ENCODE measurements at regions not wholly inside any gene's neighbourhood (a gene's known extent, or its start where the extent isn't known, plus 50 kb on each side); places are given as distances from the start of the nearest gene placed in this dataset.

- Histone ChIP-seq H3K36me3 (ENCODE audit: control insufficient read depth, insufficient read depth, low read length) (no peaks in the 10 kb centered on the region), H3K4me3 (ENCODE audit: low read depth, low read length) (no peak overlapping the region), H3K4me1 (no peaks in the 10 kb centered on the region), H3K27me3 (replicated peaks; ENCODE audit: control insufficient read depth, insufficient read depth, low read length) (no peaks in the 10 kb centered on the region), H3K9me3 (no peaks in the 10 kb centered on the region)
- Mint-ChIP-seq H3K4me3 (ENCODE audit: unreplicated experiment) (no peak overlapping the region), H3K27me3 (ENCODE audit: insufficient read depth, unreplicated experiment) (peaks cover 5% of the 10 kb centered on the region), H3K27ac (ENCODE audit: unreplicated experiment) (no peak overlapping the region), H3K36me3 (ENCODE audit: insufficient read depth, unreplicated experiment) (no peaks in the 10 kb centered on the region), H3K9me3 (ENCODE audit: unreplicated experiment) (peaks cover under 1% of the 10 kb centered on the region), H3K4me1 (ENCODE audit: low read depth, unreplicated experiment) (no peaks in the 10 kb centered on the region)
- ChIA-PET CTCF (no interaction called here), POLR2A (no interaction called here)
- intact Hi-C loops (cut with micrococcal nuclease; ENCODE audit: unreplicated experiment), result no loop called here
- no peak for DNase-seq
- BruUV-seq (replicated peaks), result no TSS peak
- TF ChIP-seq, protein P1, sequence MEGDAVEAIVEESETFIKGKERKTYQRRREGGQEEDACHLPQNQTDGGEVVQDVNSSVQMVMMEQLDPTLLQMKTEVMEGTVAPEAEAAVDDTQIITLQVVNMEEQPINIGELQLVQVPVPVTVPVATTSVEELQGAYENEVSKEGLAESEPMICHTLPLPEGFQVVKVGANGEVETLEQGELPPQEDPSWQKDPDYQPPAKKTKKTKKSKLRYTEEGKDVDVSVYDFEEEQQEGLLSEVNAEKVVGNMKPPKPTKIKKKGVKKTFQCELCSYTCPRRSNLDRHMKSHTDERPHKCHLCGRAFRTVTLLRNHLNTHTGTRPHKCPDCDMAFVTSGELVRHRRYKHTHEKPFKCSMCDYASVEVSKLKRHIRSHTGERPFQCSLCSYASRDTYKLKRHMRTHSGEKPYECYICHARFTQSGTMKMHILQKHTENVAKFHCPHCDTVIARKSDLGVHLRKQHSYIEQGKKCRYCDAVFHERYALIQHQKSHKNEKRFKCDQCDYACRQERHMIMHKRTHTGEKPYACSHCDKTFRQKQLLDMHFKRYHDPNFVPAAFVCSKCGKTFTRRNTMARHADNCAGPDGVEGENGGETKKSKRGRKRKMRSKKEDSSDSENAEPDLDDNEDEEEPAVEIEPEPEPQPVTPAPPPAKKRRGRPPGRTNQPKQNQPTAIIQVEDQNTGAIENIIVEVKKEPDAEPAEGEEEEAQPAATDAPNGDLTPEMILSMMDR (IDR thresholded peaks at IDR 0.05; ENCODE audit: insufficient read depth in 1 of 2, low read depth in 1 of 2, low read length in 1 of 2, severe bottlenecking in 1 of 2, unreplicated experiment in 1 of 2), result no peak
These were observed 259.1 kb upstream of the MYT1L start for GRCh38 chr2:2590141-2590540.

- Histone ChIP-seq H3K36me3 (ENCODE audit: control insufficient read depth, insufficient read depth, low read length) (no peaks in the 10 kb centered on the region), H3K4me3 (ENCODE audit: low read depth, low read length) (no peak overlapping the region), H3K9me3 (no peaks in the 10 kb centered on the region), H3K27me3 (replicated peaks; ENCODE audit: control insufficient read depth, insufficient read depth, low read length) (no peaks in the 10 kb centered on the region), H3K4me1 (no peaks in the 10 kb centered on the region)
- POLR2A ChIA-PET, result no interaction called here
- BruUV-seq (replicated peaks), result no TSS peak
- TF ChIP-seq, protein P1 (IDR thresholded peaks at IDR 0.05; ENCODE audit: insufficient read depth in 1 of 2, low read depth in 1 of 2, low read length in 1 of 2, severe bottlenecking in 1 of 2, unreplicated experiment in 1 of 2), result no peak
- Mint-ChIP-seq H3K27me3 (ENCODE audit: insufficient read depth, unreplicated experiment) (peaks cover 5% of the 10 kb centered on the region), H3K9me3 (ENCODE audit: unreplicated experiment) (peaks cover 10% of the 10 kb centered on the region), H3K4me1 (ENCODE audit: low read depth, unreplicated experiment) (no peaks in the 10 kb centered on the region), H3K36me3 (ENCODE audit: insufficient read depth, unreplicated experiment) (no peaks in the 10 kb centered on the region), H3K4me3 (ENCODE audit: unreplicated experiment) (no peak overlapping the region), H3K27ac (ENCODE audit: unreplicated experiment) (no peak overlapping the region)
- intact Hi-C loops (cut with micrococcal nuclease; ENCODE audit: unreplicated experiment), result no loop called here
- CTCF ChIA-PET, result no interaction called here
- no peak for DNase-seq
These were observed 257.7 kb upstream of the MYT1L start for GRCh38 chr2:2588777-2589176.

DNA sequence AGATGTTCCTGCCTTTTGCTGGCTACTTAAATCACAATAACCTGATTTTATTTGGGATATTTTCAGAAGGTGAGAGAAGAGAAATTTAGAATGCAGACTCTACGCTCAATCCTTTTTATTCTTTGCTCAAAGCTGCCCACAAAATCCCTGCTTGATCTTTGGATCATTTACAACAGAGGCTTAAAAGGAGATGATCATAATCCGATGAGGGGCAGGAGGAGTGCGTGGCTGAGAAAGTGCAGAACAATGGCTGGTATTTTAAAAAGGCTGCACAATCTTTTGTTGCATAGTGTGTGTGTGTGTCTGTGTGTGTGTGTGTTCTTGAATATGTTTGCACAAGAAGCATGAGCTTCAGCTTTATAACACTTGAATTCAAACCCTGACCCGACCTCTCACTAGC lies 256.3 kb upstream of the MYT1L start:
- Mint-ChIP-seq H3K36me3 (ENCODE audit: insufficient read depth, unreplicated experiment) (no peaks in the 10 kb centered on the region), H3K27ac (ENCODE audit: unreplicated experiment) (no peak overlapping the region), H3K27me3 (ENCODE audit: insufficient read depth, unreplicated experiment) (peaks cover 8% of the 10 kb centered on the region), H3K4me1 (ENCODE audit: low read depth, unreplicated experiment) (no peaks in the 10 kb centered on the region), H3K4me3 (ENCODE audit: unreplicated experiment) (no peak overlapping the region), H3K9me3 (ENCODE audit: unreplicated experiment) (peaks cover 10% of the 10 kb centered on the region)
- BruUV-seq (replicated peaks), result no TSS peak
- Histone ChIP-seq H3K27me3 (replicated peaks; ENCODE audit: control insufficient read depth, insufficient read depth, low read length) (no peaks in the 10 kb centered on the region), H3K4me3 (ENCODE audit: low read depth, low read length) (no peak overlapping the region), H3K9me3 (no peaks in the 10 kb centered on the region), H3K4me1 (no peaks in the 10 kb centered on the region), H3K36me3 (ENCODE audit: control insufficient read depth, insufficient read depth, low read length) (no peaks in the 10 kb centered on the region)
- ChIA-PET POLR2A (no interaction called here), CTCF (no interaction called here)
- intact Hi-C loops (cut with micrococcal nuclease; ENCODE audit: unreplicated experiment), result no loop called here
- TF ChIP-seq, protein P1 (IDR thresholded peaks at IDR 0.05; ENCODE audit: insufficient read depth in 1 of 2, low read depth in 1 of 2, low read length in 1 of 2, severe bottlenecking in 1 of 2, unreplicated experiment in 1 of 2), result no peak
- DNase-seq, result no peak

Measured in Caco-2 (cell line).